ENCODE measurements at regions not wholly inside any gene's neighbourhood (a gene's known extent, or its start where the extent isn't known, plus 50 kb on each side); places are given as distances from the start of the nearest gene placed in this dataset.

GRCh38 chr11:119586181-119586580 is 142.8 kb downstream of the NECTIN1 start:
- no peaks in the 10 kb centered on the region for H3K9me3 ChIP-seq (ENCODE audit: low read length)
- no peak for TF ChIP-seq EZH2phosphoT487 (IDR thresholded peaks at IDR 0.05; ENCODE audit: borderline replicate concordance, low read depth, low read length)
- TF ChIP-seq, protein P1, sequence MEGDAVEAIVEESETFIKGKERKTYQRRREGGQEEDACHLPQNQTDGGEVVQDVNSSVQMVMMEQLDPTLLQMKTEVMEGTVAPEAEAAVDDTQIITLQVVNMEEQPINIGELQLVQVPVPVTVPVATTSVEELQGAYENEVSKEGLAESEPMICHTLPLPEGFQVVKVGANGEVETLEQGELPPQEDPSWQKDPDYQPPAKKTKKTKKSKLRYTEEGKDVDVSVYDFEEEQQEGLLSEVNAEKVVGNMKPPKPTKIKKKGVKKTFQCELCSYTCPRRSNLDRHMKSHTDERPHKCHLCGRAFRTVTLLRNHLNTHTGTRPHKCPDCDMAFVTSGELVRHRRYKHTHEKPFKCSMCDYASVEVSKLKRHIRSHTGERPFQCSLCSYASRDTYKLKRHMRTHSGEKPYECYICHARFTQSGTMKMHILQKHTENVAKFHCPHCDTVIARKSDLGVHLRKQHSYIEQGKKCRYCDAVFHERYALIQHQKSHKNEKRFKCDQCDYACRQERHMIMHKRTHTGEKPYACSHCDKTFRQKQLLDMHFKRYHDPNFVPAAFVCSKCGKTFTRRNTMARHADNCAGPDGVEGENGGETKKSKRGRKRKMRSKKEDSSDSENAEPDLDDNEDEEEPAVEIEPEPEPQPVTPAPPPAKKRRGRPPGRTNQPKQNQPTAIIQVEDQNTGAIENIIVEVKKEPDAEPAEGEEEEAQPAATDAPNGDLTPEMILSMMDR (conservative IDR thresholded peaks at IDR 0.05; ENCODE audit: low read length) = no peak
- intact Hi-C loops (cut with micrococcal nuclease; ENCODE audit: unreplicated experiment) = no loop called here
- no peaks in the 10 kb centered on the region for H4K20me1 ChIP-seq (ENCODE audit: insufficient read depth, low read length)
- no peak overlapping the region for H3K4me3 ChIP-seq (ENCODE audit: low read depth, low read length, poor library complexity, severe bottlenecking)
- H3K79me2 ChIP-seq (ENCODE audit: insufficient read depth, low read depth, low read length) = no peaks in the 10 kb centered on the region
- POLR2A ChIA-PET = no interaction called here
- H3K9me2 ChIP-seq (ENCODE audit: insufficient read depth, low read length) = no peaks in the 10 kb centered on the region
- no peaks in the 10 kb centered on the region for H3K4me1 ChIP-seq (ENCODE audit: insufficient read depth, low read length, poor library complexity, severe bottlenecking)
- H3K27ac ChIP-seq (ENCODE audit: low read depth, low read length, poor library complexity, severe bottlenecking) = no peak overlapping the region
- no peak for DNase-seq (ENCODE audit: low spot score)
- BruUV-seq (replicated peaks) = no TSS peak
- CTCF ChIA-PET (ENCODE audit: unreplicated experiment) = no interaction called here
- H3K36me3 ChIP-seq (ENCODE audit: insufficient read depth, low read length) = no peaks in the 10 kb centered on the region
- no peak overlapping the region for H3K4me2 ChIP-seq (ENCODE audit: low read length)
- no peak overlapping the region for H2AFZ ChIP-seq (ENCODE audit: low read length)

DNA sequence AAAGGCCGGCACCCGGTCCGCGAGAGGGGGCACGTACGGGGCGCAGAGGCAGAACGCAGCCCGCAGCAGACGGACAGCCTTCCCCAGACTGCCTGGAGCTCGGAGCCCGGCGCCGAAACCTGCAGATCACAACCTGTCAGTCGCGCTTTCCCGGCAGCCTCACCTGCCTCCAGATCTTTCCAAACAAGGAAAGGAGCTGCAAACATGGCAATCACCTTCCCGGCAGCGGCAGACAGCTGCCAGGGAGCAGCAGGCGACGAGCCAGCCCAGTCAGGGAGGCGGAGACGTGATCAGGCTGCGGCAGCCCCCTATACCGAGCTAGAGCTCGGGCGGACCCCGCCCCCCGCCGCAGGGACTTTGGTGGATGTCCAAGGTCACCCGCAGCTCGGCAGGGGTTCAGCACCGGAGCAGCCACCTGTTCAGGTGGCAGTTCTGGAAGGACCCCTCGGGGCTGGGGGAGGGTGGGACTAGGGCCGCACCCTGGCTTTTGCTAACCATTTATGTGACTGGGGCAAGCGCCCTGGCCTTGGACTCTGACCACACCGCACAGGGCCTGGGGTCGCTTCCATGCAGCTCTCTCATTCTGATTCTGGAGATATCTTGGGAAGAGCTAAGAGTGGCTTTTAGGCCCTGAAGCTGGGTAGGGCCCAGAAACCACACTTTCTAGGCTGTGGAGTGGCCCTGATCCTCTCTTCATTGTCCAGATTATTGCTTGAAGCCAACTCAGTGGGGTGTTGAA is 143.8 kb downstream of the NECTIN1 start:
- no peaks in the 10 kb centered on the region for H3K9me3 ChIP-seq (ENCODE audit: low read length)
- H3K4me2 ChIP-seq (ENCODE audit: low read length) = no peak overlapping the region
- H3K36me3 ChIP-seq (ENCODE audit: insufficient read depth, low read length) = no peaks in the 10 kb centered on the region
- no peaks in the 10 kb centered on the region for H3K79me2 ChIP-seq (ENCODE audit: insufficient read depth, low read depth, low read length)
- no peak overlapping the region for H2AFZ ChIP-seq (ENCODE audit: low read length)
- no peak overlapping the region for H3K4me3 ChIP-seq (ENCODE audit: low read depth, low read length, poor library complexity, severe bottlenecking)
- no peaks in the 10 kb centered on the region for H3K4me1 ChIP-seq (ENCODE audit: insufficient read depth, low read length, poor library complexity, severe bottlenecking)
- DNase-seq (ENCODE audit: low spot score) = no peak
- H4K20me1 ChIP-seq (ENCODE audit: insufficient read depth, low read length) = no peaks in the 10 kb centered on the region
- POLR2A ChIA-PET = interaction anchor here (0.5 kb wide), 1 partner anchor 12 kb away, joined by 5 read pairs; no protein-coding TSS in a partner anchor
- H3K27ac ChIP-seq (ENCODE audit: low read depth, low read length, poor library complexity, severe bottlenecking) = no peak overlapping the region
- no TSS peak for BruUV-seq (replicated peaks)
- intact Hi-C loops (cut with micrococcal nuclease; ENCODE audit: unreplicated experiment) = no loop called here
- no peaks in the 10 kb centered on the region for H3K9me2 ChIP-seq (ENCODE audit: insufficient read depth, low read length)
- CTCF ChIA-PET (ENCODE audit: unreplicated experiment) = interaction anchor here (1.0 kb wide), 1 partner anchor 11 kb away, joined by 3 read pairs; no protein-coding TSS in a partner anchor
- TF ChIP-seq EZH2phosphoT487 (IDR thresholded peaks at IDR 0.05; ENCODE audit: borderline replicate concordance, low read depth, low read length) = no peak
- TF ChIP-seq, protein P1 (conservative IDR thresholded peaks at IDR 0.05; ENCODE audit: low read length) = no peak

Data from OCI-LY7 (cell line).